ENCODE measurements at regions not wholly inside any gene's neighbourhood (a gene's known extent, or its start where the extent isn't known, plus 50 kb on each side); places are given as distances from the start of the nearest gene placed in this dataset.

- DNase-seq, result no peak
These were observed 152.7 kb upstream of the ADAMTS16 start for GRCh38 chr5:4987431-4987830.

- no peak for DNase-seq
These were observed 151.0 kb upstream of the ADAMTS16 start for GRCh38 chr5:4989118-4989517.

- no peak for DNase-seq
These were observed 150.1 kb upstream of the ADAMTS16 start for GRCh38 chr5:4990017-4990416.

GRCh38 chr5:4990462-4990861, 149.7 kb upstream of the ADAMTS16 start:
- no peak for DNase-seq

GRCh38 chr5:4991925-4992324, 148.2 kb upstream of the ADAMTS16 start:
- no peak for DNase-seq

- no peak for DNase-seq
These were observed 145.1 kb upstream of the ADAMTS16 start for GRCh38 chr5:4995014-4995413.

GRCh38 chr5:5005353-5005752, 134.8 kb upstream of the ADAMTS16 start:
- no peak for DNase-seq

GRCh38 chr5:5006548-5006947, 133.6 kb upstream of the ADAMTS16 start:
- no peak for DNase-seq

GRCh38 chr5:5009240-5009639, 130.9 kb upstream of the ADAMTS16 start:
- no peak for DNase-seq

- DNase-seq, result no peak
These were observed 129.0 kb upstream of the ADAMTS16 start for GRCh38 chr5:5011151-5011550.

GRCh38 chr5:5014586-5015235, 125.4 kb upstream of the ADAMTS16 start:
- DNase-seq, result no peak

- no peak for DNase-seq
These were observed 122.1 kb upstream of the ADAMTS16 start for GRCh38 chr5:5017827-5018577.

GRCh38 chr5:5018578-5018970, 121.6 kb upstream of the ADAMTS16 start:
- DNase-seq, result no peak

- no peak for DNase-seq
These were observed 118.7 kb upstream of the ADAMTS16 start for GRCh38 chr5:5021436-5021835.

GRCh38 chr5:5025098-5025773, 114.9 kb upstream of the ADAMTS16 start:
- DNase-seq, result no peak

GRCh38 chr5:5025774-5026408, 114.2 kb upstream of the ADAMTS16 start:
- DNase-seq, result peak; percentile 11

GRCh38 chr5:5026409-5026785, 113.7 kb upstream of the ADAMTS16 start:
- no peak for DNase-seq

- DNase-seq, result no peak
These were observed 108.5 kb upstream of the ADAMTS16 start for GRCh38 chr5:5031665-5032064.

GRCh38 chr5:5037674-5038073, 102.5 kb upstream of the ADAMTS16 start:
- no peak for DNase-seq

GRCh38 chr5:5039918-5040317, 100.2 kb upstream of the ADAMTS16 start:
- DNase-seq, result no peak

- no peak for DNase-seq
These were observed 99.4 kb upstream of the ADAMTS16 start for GRCh38 chr5:5040712-5041111.

- DNase-seq, result no peak
These were observed 97.3 kb upstream of the ADAMTS16 start for GRCh38 chr5:5042806-5043205.

GRCh38 chr5:5043346-5043745, 96.8 kb upstream of the ADAMTS16 start:
- no peak for DNase-seq
